PC-9 (cell line): ENCODE measurements at regions not wholly inside any gene's neighbourhood (a gene's known extent, or its start where the extent isn't known, plus 50 kb on each side); places are given as distances from the start of the nearest gene placed in this dataset.

ENCODE experiments used
- BruUV-seq: library from RNA; stranded (reverse); fragments of 400-500 nt; replicated peaks from 2 replicates; lab custom pipeline; 2021; lab: Mats Ljungman, UMichigan
- CTCF ChIA-PET: fragments of 300-600 bp; sonication (Branson Sonifier 250); formaldehyde crosslinking; loops from one replicate; lab custom pipeline; 2022; ENCODE audit warnings: antibody characterized with exemption; lab: Charles Lee
- POLR2A ChIA-PET: fragments of 300-600 bp; sonication (Branson Sonifier 250); formaldehyde crosslinking; loops from one replicate; lab custom pipeline; 2022; ENCODE audit warnings: antibody characterized with exemption; ENCODE audit not compliant: unreplicated experiment; lab: Charles Lee
- DNase-seq, 2 experiments: peaks; one replicate each; pipeline versions ENCODE4 v3.0.0 to v3.0.0-alpha.2; 2015 to 2022; ENCODE audit warnings: mixed read lengths in 1 of 2
- H2AFZ ChIP-seq: fragments of 200-600 bp; sonication (generic); 2 replicates; pipeline ENCODE4 v1.8.1; 2017; ENCODE audit warnings: antibody characterized with exemption
- H3F3A ChIP-seq: fragments of 200-600 bp; sonication (generic); 2 replicates; pipeline ENCODE4 v1.8.1; 2017; ENCODE audit warnings: antibody characterized with exemption, mild to moderate bottlenecking, low read depth; ENCODE audit not compliant: insufficient read depth
- H3K27ac ChIP-seq: fragments of 200-600 bp; sonication (generic); 2 replicates; pipeline ENCODE4 v1.6.1; 2016; ENCODE audit warnings: mixed run types
- H3K27me3 ChIP-seq: fragments of 200-600 bp; sonication (generic); 2 replicates; pipeline ENCODE4 v1.6.1; 2016; ENCODE audit warnings: low read depth, mixed run types; ENCODE audit not compliant: insufficient read depth
- H3K36me3 ChIP-seq: fragments of 200-600 bp; sonication (generic); 2 replicates; pipeline ENCODE4 v1.6.1; 2016; ENCODE audit warnings: low read depth, mixed run types
- H3K4me1 ChIP-seq: fragments of 200-600 bp; sonication (generic); replicated peaks from 2 replicates; pipeline ENCODE4 v1.6.1; 2016; ENCODE audit warnings: mixed run types; ENCODE audit not compliant: insufficient read depth
- H3K4me2 ChIP-seq: fragments of 200-600 bp; sonication (generic); 2 replicates; pipeline ENCODE4 v1.6.1; 2017; ENCODE audit warnings: mixed run types
- H3K4me3 ChIP-seq: fragments of 200-600 bp; sonication (generic); 2 replicates; pipeline ENCODE4 v1.6.1; 2016; ENCODE audit warnings: mixed run types
- H3K79me2 ChIP-seq: fragments of 200-600 bp; sonication (generic); 2 replicates; pipeline ENCODE4 v1.6.1; 2017; ENCODE audit warnings: low read depth, mixed run types
- H3K9me2 ChIP-seq: fragments of 200-600 bp; sonication (generic); 2 replicates; pipeline ENCODE4 v1.8.1; 2017; ENCODE audit warnings: mild to moderate bottlenecking; ENCODE audit not compliant: insufficient read depth
- H3K9me3 ChIP-seq: fragments of 200-600 bp; sonication (generic); 2 replicates; pipeline ENCODE4 v1.8.1; 2016; ENCODE audit warnings: low read depth; ENCODE audit not compliant: insufficient read depth
- H4K20me1 ChIP-seq: fragments of 200-600 bp; sonication (generic); 2 replicates; pipeline ENCODE4 v1.8.1; 2017; ENCODE audit not compliant: insufficient read depth
- CTCF ChIP-seq: fragments of 200-600 bp; sonication (generic); conservative IDR thresholded peaks from 2 replicates; pipeline ENCODE4 v1.6.1; 2017; ENCODE audit warnings: mixed run types, antibody characterized with exemption, mild to moderate bottlenecking, moderate library complexity
- EZH2 ChIP-seq: fragments of 200-600 bp; sonication (generic); IDR thresholded peaks from 2 replicates; pipeline ENCODE4 v1.8.0; 2017; ENCODE audit warnings: antibody characterized with exemption, low read depth
- intact Hi-C: fragments of 100-400 bp; cut with micrococcal nuclease; formaldehyde crosslinking; loops from one replicate; pipeline ENCODE4 v1.10.0; 2022; ENCODE audit not compliant: unreplicated experiment

GRCh38 chr1:234921266-234922062 lies 207.2 kb downstream of the TOMM20 start:
- H3K9me3 ChIP-seq, result no peaks in the 10 kb centered on the region
- H3K27ac ChIP-seq, result no peak overlapping the region
- intact Hi-C loops, result no loop called here
- H2AFZ ChIP-seq, result no peak overlapping the region
- no peaks in the 10 kb centered on the region for H3K27me3 ChIP-seq
- no peak overlapping the region for H3K4me3 ChIP-seq
- H3K4me2 ChIP-seq, result no peak overlapping the region
- POLR2A ChIA-PET, result interaction anchor here (0.6 kb wide), 1 partner anchor 30 kb away, joined by 9 read pairs; no protein-coding TSS in a partner anchor
- no peaks in the 10 kb centered on the region for H3K36me3 ChIP-seq
- peaks cover 16% of the 10 kb centered on the region for H3K4me1 ChIP-seq
- BruUV-seq, result no TSS peak
- CTCF ChIA-PET, result no interaction called here
- TF ChIP-seq CTCF (no peak), EZH2 (no peak)
- no peak for DNase-seq
- H3K9me2 ChIP-seq, result no peaks in the 10 kb centered on the region
- H3K79me2 ChIP-seq, result no peaks in the 10 kb centered on the region
- no peaks in the 10 kb centered on the region for H4K20me1 ChIP-seq
- H3F3A ChIP-seq, result peaks cover 19% of the 10 kb centered on the region

- no peaks in the 10 kb centered on the region for H3K36me3 ChIP-seq
- H3K4me2 ChIP-seq, result no peak overlapping the region
- intact Hi-C loops, result no loop called here
- no peak overlapping the region for H2AFZ ChIP-seq
- no peak overlapping the region for H3K27ac ChIP-seq
- ChIA-PET POLR2A (no interaction called here), CTCF (no interaction called here)
- H3F3A ChIP-seq, result peaks cover 14% of the 10 kb centered on the region
- H3K9me2 ChIP-seq, result no peaks in the 10 kb centered on the region
- no TSS peak for BruUV-seq
- H3K79me2 ChIP-seq, result no peaks in the 10 kb centered on the region
- H3K4me3 ChIP-seq, result no peak overlapping the region
- H3K9me3 ChIP-seq, result no peaks in the 10 kb centered on the region
- no peak for DNase-seq
- H4K20me1 ChIP-seq, result no peaks in the 10 kb centered on the region
- TF ChIP-seq CTCF (no peak), EZH2 (no peak)
- H3K27me3 ChIP-seq, result no peaks in the 10 kb centered on the region
- H3K4me1 ChIP-seq, result peaks cover 11% of the 10 kb centered on the region
Measured at GRCh38 chr1:234920843-234921140, 207.8 kb downstream of the TOMM20 start.

- CTCF ChIA-PET, result no interaction called here
Measured at GRCh38 chr1:234920136-234920842, 208.3 kb downstream of the TOMM20 start.

More at GRCh38 chr1:234920136-234920842, 208.3 kb downstream of the TOMM20 start:
- Histone ChIP-seq H3K9me2 (no peaks in the 10 kb centered on the region), H3F3A (peaks cover 9% of the 10 kb centered on the region), H3K4me1 (peaks cover 7% of the 10 kb centered on the region), H3K9me3 (no peaks in the 10 kb centered on the region), H3K79me2 (no peaks in the 10 kb centered on the region), H3K4me2 (no peak overlapping the region), H3K36me3 (no peaks in the 10 kb centered on the region), H2AFZ (no peak overlapping the region), H3K4me3 (no peak overlapping the region), H3K27ac (no peak overlapping the region), H4K20me1 (no peaks in the 10 kb centered on the region), H3K27me3 (no peaks in the 10 kb centered on the region)
- DNase-seq, result no peak
- intact Hi-C loops, result no loop called here
- no TSS peak for BruUV-seq
- POLR2A ChIA-PET, result no interaction called here
- TF ChIP-seq EZH2, result no peak
- TF ChIP-seq CTCF, result no peak
